Mesenchymal stem cell (in vitro differentiated cells and primary cell): ENCODE measurements at regions not wholly inside any gene's neighbourhood (a gene's known extent, or its start where the extent isn't known, plus 50 kb on each side); places are given as distances from the start of the nearest gene placed in this dataset.
A peak's percentile ranks its signal among the peaks of the same experiment; 100 is the strongest.

Source experiments
- DNase-seq: peaks from one replicate; pipeline ENCODE4 v3.0.0-alpha.2; 2013
- H2AFZ ChIP-seq: one replicate; pipeline ENCODE4 v1.6.1; 2013; ENCODE audit warnings: low read depth, mild to moderate bottlenecking, control low read depth, inconsistent platforms, low read length, moderate library complexity
- H2AK5ac ChIP-seq: 2 replicates; pipeline ENCODE4 v1.6.1; 2013; ENCODE audit warnings: low read length, moderate library complexity, mild to moderate bottlenecking, inconsistent platforms; ENCODE audit not compliant: severe bottlenecking
- H2BK120ac ChIP-seq: one replicate; pipeline ENCODE4 v1.6.1; 2013; ENCODE audit warnings: low read depth, mild to moderate bottlenecking, inconsistent platforms, low read length, moderate library complexity
- H2BK12ac ChIP-seq, 2 experiments: one replicate each; pipeline ENCODE4 v1.6.1; 2013; ENCODE audit warnings: inconsistent platforms in 2 of 2, low read length in 2 of 2, mild to moderate bottlenecking in 2 of 2, moderate library complexity in 2 of 2, control low read depth in 1 of 2
- H2BK15ac ChIP-seq: one replicate; pipeline ENCODE4 v1.6.1; 2013; ENCODE audit warnings: mild to moderate bottlenecking, low read depth, inconsistent platforms; ENCODE audit not compliant: poor library complexity, severe bottlenecking
- H2BK5ac ChIP-seq: 2 replicates; pipeline ENCODE4 v1.6.1; 2013; ENCODE audit warnings: low read depth, mild to moderate bottlenecking, low read length, control low read depth, inconsistent platforms; ENCODE audit not compliant: poor library complexity, severe bottlenecking
- H3K14ac ChIP-seq, 2 experiments: one replicate each; pipeline ENCODE4 v1.6.1; 2013; ENCODE audit warnings: inconsistent platforms in 2 of 2, low read length in 2 of 2, control low read depth in 1 of 2, mild to moderate bottlenecking in 1 of 2, moderate library complexity in 1 of 2
- H3K18ac ChIP-seq, 2 experiments: one replicate each; pipeline ENCODE4 v1.6.1; 2013; ENCODE audit warnings: inconsistent platforms in 2 of 2, low read length in 2 of 2, control low read depth in 1 of 2, low read depth in 1 of 2, mild to moderate bottlenecking in 1 of 2
- H3K23ac ChIP-seq, 2 experiments: one replicate each; pipeline ENCODE4 v1.6.1; 2013; ENCODE audit warnings: inconsistent platforms in 2 of 2, low read length in 2 of 2, mild to moderate bottlenecking in 2 of 2, moderate library complexity in 2 of 2, control low read depth in 1 of 2
- H3K27ac ChIP-seq: 2 replicates; pipeline ENCODE4 v1.5.1; 2013; ENCODE audit warnings: mild to moderate bottlenecking, moderate library complexity, low read length, control low read depth, inconsistent platforms; ENCODE audit not compliant: poor library complexity, severe bottlenecking
- H3K27me3 ChIP-seq, 2 experiments: 2 replicates each; pipeline versions ENCODE4 v1.6.1 to v1.7.0; 2013; ENCODE audit warnings: low read length in 2 of 2, mild to moderate bottlenecking in 2 of 2, moderate library complexity in 2 of 2, control low read depth in 1 of 2, inconsistent platforms in 1 of 2; ENCODE audit not compliant: control insufficient read depth in 1 of 2, insufficient read depth in 1 of 2
- H3K36me3 ChIP-seq, 2 experiments: 2 replicates each; pipeline versions ENCODE4 v1.6.1 to v1.7.0; 2013; ENCODE audit warnings: low read length in 2 of 2, control low read depth in 1 of 2, inconsistent platforms in 1 of 2, low read depth in 1 of 2, mild to moderate bottlenecking in 1 of 2; ENCODE audit not compliant: insufficient read depth in 2 of 2, control insufficient read depth in 1 of 2
- H3K4ac ChIP-seq, 2 experiments: one replicate each; pipeline ENCODE4 v1.6.1; 2013; ENCODE audit warnings: inconsistent platforms in 2 of 2, low read length in 2 of 2, mild to moderate bottlenecking in 2 of 2, moderate library complexity in 2 of 2, control low read depth in 1 of 2, low read depth in 1 of 2
- H3K4me1 ChIP-seq: 2 replicates; pipeline ENCODE4 v1.6.1; 2013; ENCODE audit warnings: low read depth, low read length, control low read depth; ENCODE audit not compliant: control insufficient read depth, insufficient read depth
- H3K4me2 ChIP-seq: 2 replicates; pipeline ENCODE4 v1.6.1; 2013; ENCODE audit warnings: low read length, mild to moderate bottlenecking, inconsistent platforms; ENCODE audit not compliant: poor library complexity, severe bottlenecking
- H3K4me3 ChIP-seq, 2 experiments: 2 replicates each; pipeline versions ENCODE4 v1.5.1 to v1.7.0; 2013; ENCODE audit warnings: low read length in 2 of 2, mild to moderate bottlenecking in 2 of 2, control low read depth in 1 of 2, low read depth in 1 of 2; ENCODE audit not compliant: insufficient read depth in 1 of 2
- H3K79me1 ChIP-seq: replicated peaks from 2 replicates; pipeline ENCODE4 v1.6.1; 2013; ENCODE audit warnings: mild to moderate bottlenecking, control low read depth, low read length, inconsistent platforms; ENCODE audit not compliant: poor library complexity, severe bottlenecking
- H3K9ac ChIP-seq: 2 replicates; pipeline ENCODE4 v1.7.0; 2013; ENCODE audit warnings: mild to moderate bottlenecking, low read length, moderate library complexity
- H3K9me3 ChIP-seq: 2 replicates; pipeline ENCODE4 v1.7.0; 2013; ENCODE audit warnings: mild to moderate bottlenecking, low read length; ENCODE audit not compliant: control insufficient read depth
- H4K8ac ChIP-seq: one replicate; pipeline ENCODE4 v1.6.1; 2013; ENCODE audit warnings: inconsistent platforms, mild to moderate bottlenecking, low read length, moderate library complexity
- H4K91ac ChIP-seq: one replicate; pipeline ENCODE4 v1.6.1; 2013; ENCODE audit warnings: mild to moderate bottlenecking, low read length, inconsistent platforms
- WGBS: methylation state at CpG from one replicate; pipeline ENCODE4 v1.1.7; 2013; ENCODE audit warnings: mixed read lengths; 5-methylcytosine and 5-hydroxymethylcytosine counted together

DNA sequence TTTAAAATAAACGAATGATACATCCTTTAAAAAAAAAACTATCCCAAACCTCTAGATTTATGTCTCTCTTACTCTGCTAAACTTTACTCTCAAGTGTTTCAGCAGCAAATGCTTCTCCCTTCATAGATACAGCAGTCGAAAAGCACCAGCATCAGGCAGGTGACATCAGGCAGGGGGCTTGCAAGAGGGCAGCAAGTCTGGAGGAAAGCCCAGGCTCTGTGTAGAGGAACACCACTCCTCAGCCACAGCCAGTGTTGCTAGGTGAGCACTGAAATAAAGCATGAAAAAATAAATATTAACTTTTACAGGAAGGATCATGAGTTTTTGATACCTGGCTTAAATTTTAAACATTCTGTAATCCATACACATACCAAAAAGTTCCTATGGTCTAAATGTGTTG, 419.4 kb downstream of the GALC start:
- Histone ChIP-seq H3K23ac (no peak overlapping the region), H3K36me3 (no peaks in the 10 kb centered on the region), H3K4me1 (no peaks in the 10 kb centered on the region), H2AK5ac (no peak overlapping the region), H2BK120ac (no peak overlapping the region), H3K4me3 (no peak overlapping the region), H2BK15ac (no peak overlapping the region), H2AFZ (no peak overlapping the region), H2BK5ac (no peak overlapping the region), H4K91ac (no peak overlapping the region), H3K4ac (no peak overlapping the region), H2BK12ac (no peak overlapping the region), H3K18ac (no peak overlapping the region), H3K79me1 (no peaks in the 10 kb centered on the region), H3K14ac (no peak overlapping the region), H3K9me3 (no peaks in the 10 kb centered on the region), H3K27me3 (no peaks in the 10 kb centered on the region), H3K9ac (no peak overlapping the region), H4K8ac (no peak overlapping the region), H3K27ac (no peak overlapping the region), H3K4me2 (no peak overlapping the region)
- WGBS, result 43% methylated on average over 2 of the region's 2 CpGs
- no peak for DNase-seq

GRCh38 chr14:87567618-87568295, 425.2 kb downstream of the GALC start:
- Histone ChIP-seq H2AK5ac (no peak overlapping the region), H3K4me2 (no peak overlapping the region), H3K36me3 (no peaks in the 10 kb centered on the region), H3K4me3 (peak overlapping the region in 1 of 2 experiments; percentile 40), H2BK12ac (peak overlapping the region in 1 of 2 experiments; percentile 91), H3K27ac (peak overlapping the region; percentile 75), H3K23ac (no peak overlapping the region), H3K14ac (no peak overlapping the region), H2BK15ac (no peak overlapping the region), H3K4ac (no peak overlapping the region), H3K18ac (peak overlapping the region; percentile 1 to 82), H2BK5ac (no peak overlapping the region), H3K27me3 (no peaks in the 10 kb centered on the region), H3K79me1 (no peaks in the 10 kb centered on the region), H3K9ac (peak overlapping the region; percentile 71), H4K91ac (no peak overlapping the region), H3K4me1 (peaks cover 3% of the 10 kb centered on the region), H2AFZ (no peak overlapping the region), H4K8ac (no peak overlapping the region), H3K9me3 (no peaks in the 10 kb centered on the region), H2BK120ac (no peak overlapping the region)
- WGBS, result 12% methylated on average over 3 of the region's 4 CpGs
- DNase-seq, result peak; percentile 22

GRCh38 chr14:87566991-87567390, 426.0 kb downstream of the GALC start:
- Histone ChIP-seq H3K36me3 (no peaks in the 10 kb centered on the region), H2BK12ac (no peak overlapping the region), H3K79me1 (no peaks in the 10 kb centered on the region), H3K4ac (no peak overlapping the region), H3K18ac (no peak overlapping the region), H3K27ac (peak overlapping the region; percentile 75), H3K23ac (no peak overlapping the region), H3K14ac (no peak overlapping the region), H2BK120ac (no peak overlapping the region), H3K4me1 (peaks cover 3% of the 10 kb centered on the region), H4K91ac (no peak overlapping the region), H3K27me3 (no peaks in the 10 kb centered on the region), H3K9me3 (no peaks in the 10 kb centered on the region), H2AK5ac (no peak overlapping the region), H4K8ac (no peak overlapping the region), H3K4me2 (no peak overlapping the region), H2AFZ (no peak overlapping the region), H2BK5ac (no peak overlapping the region), H3K4me3 (peak overlapping the region in 1 of 2 experiments; percentile 40), H2BK15ac (no peak overlapping the region), H3K9ac (peak overlapping the region; percentile 71)
- DNase-seq, result peak; percentile 89
- WGBS, result 0% methylated on average over 1 of the region's 2 CpGs

DNA sequence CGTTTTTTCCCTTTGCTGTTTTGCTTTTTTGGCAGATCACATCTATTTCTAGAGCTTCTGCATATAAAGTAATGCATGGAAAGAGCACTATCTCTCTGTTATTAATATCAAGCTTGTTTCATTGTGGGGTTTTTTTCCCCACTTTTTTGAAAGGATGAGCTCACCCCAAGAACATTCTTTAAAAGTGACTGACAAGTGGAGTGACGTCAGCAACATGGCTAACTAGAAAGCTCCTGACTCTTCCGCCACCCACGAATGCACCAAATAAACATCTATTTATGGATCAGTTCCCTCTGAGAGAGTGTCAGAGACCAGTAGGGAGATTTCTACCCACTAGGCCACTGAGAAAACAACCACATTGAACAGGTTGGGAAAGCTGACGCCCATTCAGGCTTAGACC, 445.4 kb downstream of the GALC start:
- H3K4me1 ChIP-seq, result no peaks in the 10 kb centered on the region
- no peak overlapping the region for H3K18ac ChIP-seq
- no peak overlapping the region for H3K27ac ChIP-seq
- no peaks in the 10 kb centered on the region for H3K79me1 ChIP-seq
- H2BK5ac ChIP-seq, result no peak overlapping the region
- no peak overlapping the region for H2AFZ ChIP-seq
- H3K23ac ChIP-seq, result no peak overlapping the region
- peaks cover 9% of the 10 kb centered on the region for H3K9me3 ChIP-seq
- no peak overlapping the region for H2BK12ac ChIP-seq
- H4K8ac ChIP-seq, result no peak overlapping the region
- H2BK15ac ChIP-seq, result no peak overlapping the region
- WGBS, result 69% methylated on average over 4 of the region's 5 CpGs
- no peak overlapping the region for H2BK120ac ChIP-seq
- no peak overlapping the region for H3K4me3 ChIP-seq
- no peak overlapping the region for H2AK5ac ChIP-seq
- H4K91ac ChIP-seq, result no peak overlapping the region
- no peaks in the 10 kb centered on the region for H3K27me3 ChIP-seq
- no peak overlapping the region for H3K14ac ChIP-seq
- H3K4me2 ChIP-seq, result no peak overlapping the region
- no peak overlapping the region for H3K4ac ChIP-seq
- H3K36me3 ChIP-seq, result no peaks in the 10 kb centered on the region
- DNase-seq, result peak; percentile 11
- no peak overlapping the region for H3K9ac ChIP-seq
